ENCODE measurements at regions not wholly inside any gene's neighbourhood (a gene's known extent, or its start where the extent isn't known, plus 50 kb on each side); places are given as distances from the start of the nearest gene placed in this dataset.

DNA sequence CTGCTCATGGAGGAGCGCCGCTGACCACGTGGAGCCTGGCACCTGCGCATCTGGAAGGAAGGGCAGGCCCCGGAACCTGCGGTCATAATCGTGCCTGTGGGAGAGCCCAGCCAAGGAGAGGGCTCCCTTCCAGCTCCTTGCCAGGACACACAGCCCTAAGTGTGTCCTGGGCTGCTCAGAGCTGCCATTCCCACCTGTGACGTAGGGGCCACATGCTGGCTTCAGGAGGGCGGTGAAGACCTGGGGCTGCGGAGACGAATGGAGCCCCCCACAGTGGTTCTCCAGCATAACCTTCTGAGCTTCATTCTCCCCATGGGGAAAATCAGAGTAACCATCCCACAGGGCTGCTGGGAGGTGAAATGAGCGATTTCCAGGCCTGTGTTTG, 127.6 kb upstream of the CHST15 start:
- Histone ChIP-seq H3K4me1 (peaks cover 3% of the 10 kb centered on the region), H3K4me2 (no peak overlapping the region), H3K79me2 (ENCODE audit: low read depth) (no peaks in the 10 kb centered on the region), H3K9ac (no peak overlapping the region), H3K4me3 (no peak overlapping the region), H3K27ac (no peak overlapping the region), H2AFZ (replicated peaks) (no peak overlapping the region), H3K9me3 (ENCODE audit: low read depth) (no peaks in the 10 kb centered on the region), H3K27me3 (no peaks in the 10 kb centered on the region), H4K20me1 (ENCODE audit: low read depth) (no peaks in the 10 kb centered on the region), H3F3A (ENCODE audit: low read depth) (no peaks in the 10 kb centered on the region), H3K36me3 (no peaks in the 10 kb centered on the region)
- TF ChIP-seq, protein P1, sequence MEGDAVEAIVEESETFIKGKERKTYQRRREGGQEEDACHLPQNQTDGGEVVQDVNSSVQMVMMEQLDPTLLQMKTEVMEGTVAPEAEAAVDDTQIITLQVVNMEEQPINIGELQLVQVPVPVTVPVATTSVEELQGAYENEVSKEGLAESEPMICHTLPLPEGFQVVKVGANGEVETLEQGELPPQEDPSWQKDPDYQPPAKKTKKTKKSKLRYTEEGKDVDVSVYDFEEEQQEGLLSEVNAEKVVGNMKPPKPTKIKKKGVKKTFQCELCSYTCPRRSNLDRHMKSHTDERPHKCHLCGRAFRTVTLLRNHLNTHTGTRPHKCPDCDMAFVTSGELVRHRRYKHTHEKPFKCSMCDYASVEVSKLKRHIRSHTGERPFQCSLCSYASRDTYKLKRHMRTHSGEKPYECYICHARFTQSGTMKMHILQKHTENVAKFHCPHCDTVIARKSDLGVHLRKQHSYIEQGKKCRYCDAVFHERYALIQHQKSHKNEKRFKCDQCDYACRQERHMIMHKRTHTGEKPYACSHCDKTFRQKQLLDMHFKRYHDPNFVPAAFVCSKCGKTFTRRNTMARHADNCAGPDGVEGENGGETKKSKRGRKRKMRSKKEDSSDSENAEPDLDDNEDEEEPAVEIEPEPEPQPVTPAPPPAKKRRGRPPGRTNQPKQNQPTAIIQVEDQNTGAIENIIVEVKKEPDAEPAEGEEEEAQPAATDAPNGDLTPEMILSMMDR (IDR thresholded peaks at IDR 0.05): no peak
- no peak for TF ChIP-seq EZH2 (IDR thresholded peaks at IDR 0.05)
- TF ChIP-seq EZH2phosphoT487 (IDR thresholded peaks at IDR 0.05): no peak
- Mint-ChIP-seq H3K4me3 (no peak overlapping the region), H3K27ac (no peak overlapping the region), H3K27me3 (ENCODE audit: insufficient read depth, low read depth) (no peaks in the 10 kb centered on the region), H3K9me3 (peaks cover 3% of the 10 kb centered on the region), H3K36me3 (no peaks in the 10 kb centered on the region), H3K4me1 (peaks cover 16% of the 10 kb centered on the region)
- DNase-seq (ENCODE audit: low spot score): no peak

DNA sequence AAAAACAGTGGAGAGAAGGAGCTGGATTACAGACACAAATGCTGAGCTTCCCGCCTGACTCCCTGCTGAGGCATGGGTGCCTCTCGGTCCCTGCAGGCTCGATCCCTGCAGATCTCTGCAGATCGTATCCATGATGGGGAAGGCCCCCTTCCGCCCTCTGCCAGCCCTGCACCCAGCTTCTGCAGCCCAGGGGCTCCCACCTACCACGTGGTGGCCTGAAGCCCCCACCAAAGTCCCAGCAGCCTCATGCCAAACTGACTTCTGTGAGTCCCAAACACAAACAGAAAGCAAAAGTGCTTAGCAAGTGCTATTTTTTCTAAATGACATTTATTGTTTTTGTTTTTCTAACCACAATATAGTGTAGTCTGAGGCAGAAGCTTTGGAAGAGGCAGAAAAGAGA, 127.1 kb upstream of the CHST15 start:
- Histone ChIP-seq H3K27me3 (no peaks in the 10 kb centered on the region), H3K36me3 (no peaks in the 10 kb centered on the region), H3K4me2 (no peak overlapping the region), H4K20me1 (ENCODE audit: low read depth) (no peaks in the 10 kb centered on the region), H3K27ac (no peak overlapping the region), H3K4me3 (no peak overlapping the region), H3K4me1 (peaks cover 3% of the 10 kb centered on the region), H2AFZ (replicated peaks) (no peak overlapping the region), H3K9me3 (ENCODE audit: low read depth) (no peaks in the 10 kb centered on the region), H3K79me2 (ENCODE audit: low read depth) (no peaks in the 10 kb centered on the region), H3K9ac (no peak overlapping the region), H3F3A (ENCODE audit: low read depth) (no peaks in the 10 kb centered on the region)
- Mint-ChIP-seq H3K27me3 (ENCODE audit: insufficient read depth, low read depth) (no peaks in the 10 kb centered on the region), H3K4me3 (no peak overlapping the region), H3K27ac (no peak overlapping the region), H3K4me1 (peaks cover 16% of the 10 kb centered on the region), H3K9me3 (no peaks in the 10 kb centered on the region), H3K36me3 (no peaks in the 10 kb centered on the region)
- TF ChIP-seq, protein P1 (IDR thresholded peaks at IDR 0.05): no peak
- TF ChIP-seq EZH2phosphoT487 (IDR thresholded peaks at IDR 0.05) (no peak), EZH2 (IDR thresholded peaks at IDR 0.05) (no peak)
- no peak for DNase-seq (ENCODE audit: low spot score)

- Histone ChIP-seq H2AFZ (replicated peaks) (no peak overlapping the region), H3K9me3 (ENCODE audit: low read depth) (no peaks in the 10 kb centered on the region), H3K4me3 (no peak overlapping the region), H3K79me2 (ENCODE audit: low read depth) (no peaks in the 10 kb centered on the region), H3K27me3 (no peaks in the 10 kb centered on the region), H3K9ac (no peak overlapping the region), H3K36me3 (no peaks in the 10 kb centered on the region), H3F3A (ENCODE audit: low read depth) (no peaks in the 10 kb centered on the region), H4K20me1 (ENCODE audit: low read depth) (no peaks in the 10 kb centered on the region), H3K27ac (no peak overlapping the region), H3K4me2 (no peak overlapping the region), H3K4me1 (peaks cover 3% of the 10 kb centered on the region)
- Mint-ChIP-seq H3K9me3 (no peaks in the 10 kb centered on the region), H3K27ac (no peak overlapping the region), H3K27me3 (ENCODE audit: insufficient read depth, low read depth) (no peaks in the 10 kb centered on the region), H3K4me1 (peaks cover 16% of the 10 kb centered on the region), H3K36me3 (no peaks in the 10 kb centered on the region), H3K4me3 (no peak overlapping the region)
- no peak for TF ChIP-seq EZH2 (IDR thresholded peaks at IDR 0.05)
- no peak for TF ChIP-seq EZH2phosphoT487 (IDR thresholded peaks at IDR 0.05)
- TF ChIP-seq, protein P1 (IDR thresholded peaks at IDR 0.05): no peak
- DNase-seq (ENCODE audit: low spot score): no peak
Observed at GRCh38 chr10:124219655-124220054, 126.3 kb upstream of the CHST15 start.
